ENCODE measurements at regions not wholly inside any gene's neighbourhood (a gene's known extent, or its start where the extent isn't known, plus 50 kb on each side); places are given as distances from the start of the nearest gene placed in this dataset.
"Not testable (repeated sequence)": the region's sequence is repeated elsewhere in the genome, so short reads cannot be mapped to it uniquely, and the experiment has no call there.

DNA sequence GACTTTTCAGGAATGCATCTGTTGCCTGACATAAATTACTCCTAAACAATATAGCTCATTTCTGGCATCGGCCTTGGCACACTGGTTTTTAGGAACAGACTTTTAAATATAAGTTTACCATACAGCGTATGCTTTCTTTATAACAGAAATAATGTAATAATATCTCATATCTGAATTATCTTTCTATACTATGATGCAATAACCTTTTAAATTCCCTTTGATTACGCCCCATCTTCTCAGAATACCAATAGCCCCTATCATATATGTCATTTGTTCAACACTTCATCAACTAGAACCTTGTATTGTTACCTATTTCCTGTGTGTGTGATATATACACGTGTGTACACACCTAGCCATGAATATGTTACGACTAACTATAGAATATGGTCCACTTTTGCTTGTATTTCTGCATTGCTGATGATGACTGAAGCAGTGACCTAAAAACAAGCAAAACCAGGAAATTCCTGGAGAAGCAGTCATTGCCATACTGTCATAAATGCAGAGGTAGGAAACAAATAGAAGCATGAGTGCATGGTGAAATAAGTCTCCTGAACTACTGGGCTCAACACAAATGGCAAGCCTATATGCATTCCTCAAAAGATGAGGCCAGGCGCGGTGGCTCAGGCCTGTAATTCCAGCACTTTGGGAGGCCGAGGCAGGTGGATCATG, 618.4 kb upstream of the NRP1 start:
- no peak for DNase-seq

DNA sequence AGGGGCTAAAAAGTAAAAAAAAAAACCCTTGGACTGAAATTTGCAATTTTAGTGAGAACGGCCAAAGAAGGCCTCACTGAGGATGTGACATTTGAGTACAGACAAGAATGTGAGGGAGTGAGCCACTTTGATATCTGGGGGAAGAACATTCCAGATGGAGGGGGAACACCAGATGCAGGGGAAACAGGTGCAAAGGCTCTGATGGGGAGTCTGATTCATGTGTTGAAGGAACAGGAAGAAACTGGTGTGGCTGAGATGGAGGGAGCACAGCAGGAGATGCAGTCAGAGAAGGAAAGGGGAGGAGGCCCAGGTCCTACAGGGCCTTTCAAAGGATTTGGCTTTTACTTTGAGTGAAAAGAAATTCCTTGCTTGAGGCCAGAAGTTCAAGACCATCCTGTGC, 615.7 kb upstream of the NRP1 start:
- no peak for DNase-seq

DNA sequence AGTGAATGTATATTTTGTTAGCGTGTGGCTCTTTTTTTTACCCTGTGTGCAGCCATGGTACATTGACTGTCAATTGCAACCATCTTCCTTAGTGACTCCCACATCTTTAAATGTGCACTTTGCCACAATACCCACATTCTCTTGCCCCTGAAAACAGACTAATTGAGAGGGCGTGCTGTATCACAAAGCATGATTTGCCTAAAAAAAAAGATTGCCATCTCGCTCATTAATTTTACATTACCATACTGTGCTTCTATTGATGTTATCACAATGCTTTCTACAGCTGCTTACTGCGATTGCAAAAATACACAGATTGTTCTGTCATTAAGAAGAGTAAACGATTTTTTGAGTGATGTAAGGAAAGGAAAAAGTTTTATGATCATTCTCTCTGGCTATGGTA, 613.1 kb upstream of the NRP1 start:
- DNase-seq: no peak

DNA sequence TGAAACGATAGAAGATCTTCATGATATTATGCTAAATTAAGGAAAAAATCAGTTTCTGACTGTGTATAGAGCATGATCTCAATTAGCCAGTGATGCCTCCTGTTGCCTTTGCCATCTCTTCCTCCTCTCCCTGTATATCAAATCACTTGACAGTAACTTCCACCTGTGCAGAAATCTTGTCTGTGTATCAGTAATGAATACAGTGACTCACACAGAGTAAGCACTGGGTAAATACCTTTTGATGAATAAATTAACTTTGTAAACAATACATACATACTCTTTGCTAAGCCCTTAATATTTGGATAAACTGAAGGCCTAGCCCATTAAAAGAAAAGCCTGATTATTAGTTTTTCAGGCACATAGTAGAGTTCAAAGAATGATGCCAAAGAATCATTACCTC, 610.6 kb upstream of the NRP1 start:
- no peak for DNase-seq

DNA sequence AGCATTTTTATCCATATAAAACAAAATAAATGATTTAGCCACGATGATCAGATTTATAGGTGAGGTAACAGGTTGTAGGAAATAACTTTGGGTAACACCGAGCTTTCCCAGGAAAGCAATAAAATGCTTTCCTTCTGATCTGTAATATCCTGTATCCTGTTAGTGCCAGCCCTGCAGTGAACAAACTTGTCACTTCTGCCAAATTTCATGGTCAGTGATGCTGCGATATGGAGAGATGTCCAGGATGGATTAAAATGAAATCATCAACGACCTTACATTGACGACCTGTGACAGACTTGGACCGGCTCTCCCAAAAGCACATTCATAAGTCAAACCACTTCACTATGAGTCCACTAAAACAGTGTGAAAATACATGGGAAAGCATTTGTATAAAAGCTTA, 608.0 kb upstream of the NRP1 start:
- DNase-seq: no peak

DNA sequence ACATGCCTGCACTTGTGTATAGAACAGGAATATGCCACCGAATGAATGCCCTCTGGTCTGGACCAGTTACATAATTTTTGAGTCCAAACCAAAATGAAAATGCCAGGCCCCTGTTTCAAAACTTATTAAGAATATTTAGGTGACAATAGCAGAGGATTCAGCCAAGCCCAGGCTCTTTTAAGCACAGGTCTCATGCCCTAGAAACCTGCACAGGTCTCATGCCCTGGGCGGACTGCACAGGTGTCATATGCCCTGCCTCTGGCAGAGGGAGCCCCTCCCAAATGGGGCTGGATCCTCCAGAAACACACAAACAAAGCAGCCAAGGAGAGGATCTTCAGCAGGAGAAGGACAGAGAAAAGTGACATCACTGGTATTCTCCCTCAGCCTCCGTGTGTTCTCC, 605.4 kb upstream of the NRP1 start:
- DNase-seq: no peak

DNA sequence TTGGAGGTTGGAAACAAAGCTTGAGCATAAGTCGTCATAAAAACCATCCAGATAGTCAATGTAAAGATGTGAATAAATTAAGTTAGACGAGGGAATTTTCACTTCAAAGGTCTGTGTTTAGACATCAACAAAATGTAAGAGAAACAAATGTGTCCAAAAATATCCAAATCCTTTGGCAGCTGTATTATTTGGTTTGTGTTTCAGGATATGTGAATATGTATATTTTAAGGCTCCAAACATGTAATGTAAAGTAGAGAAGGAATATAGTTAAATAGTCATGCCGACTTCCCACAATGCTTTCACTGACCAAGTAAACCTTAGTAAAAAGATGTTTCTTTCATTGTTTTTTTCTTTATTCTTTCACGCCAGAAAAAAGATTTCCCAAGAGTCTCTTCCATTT, 604.9 kb upstream of the NRP1 start:
- no peak for DNase-seq

DNA sequence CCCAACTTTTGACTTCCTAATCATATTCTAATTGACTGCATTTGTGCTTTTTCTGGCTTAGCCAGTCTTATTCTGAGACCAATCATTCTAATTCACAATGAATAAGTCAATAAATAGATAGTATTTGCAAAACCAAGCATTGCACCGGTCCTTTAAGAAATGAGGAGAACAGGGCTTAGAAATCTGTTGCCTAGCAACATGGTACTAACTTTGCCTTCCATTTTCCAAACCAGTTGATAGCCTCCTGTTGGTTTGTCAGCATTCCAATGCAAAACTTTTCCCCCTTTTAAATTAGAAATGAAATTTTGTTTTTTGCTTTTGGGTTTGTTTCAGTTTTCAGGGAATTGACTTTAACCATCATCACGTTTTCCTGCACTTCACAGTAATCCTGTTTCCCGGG, 603.5 kb upstream of the NRP1 start:
- no peak for DNase-seq

DNA sequence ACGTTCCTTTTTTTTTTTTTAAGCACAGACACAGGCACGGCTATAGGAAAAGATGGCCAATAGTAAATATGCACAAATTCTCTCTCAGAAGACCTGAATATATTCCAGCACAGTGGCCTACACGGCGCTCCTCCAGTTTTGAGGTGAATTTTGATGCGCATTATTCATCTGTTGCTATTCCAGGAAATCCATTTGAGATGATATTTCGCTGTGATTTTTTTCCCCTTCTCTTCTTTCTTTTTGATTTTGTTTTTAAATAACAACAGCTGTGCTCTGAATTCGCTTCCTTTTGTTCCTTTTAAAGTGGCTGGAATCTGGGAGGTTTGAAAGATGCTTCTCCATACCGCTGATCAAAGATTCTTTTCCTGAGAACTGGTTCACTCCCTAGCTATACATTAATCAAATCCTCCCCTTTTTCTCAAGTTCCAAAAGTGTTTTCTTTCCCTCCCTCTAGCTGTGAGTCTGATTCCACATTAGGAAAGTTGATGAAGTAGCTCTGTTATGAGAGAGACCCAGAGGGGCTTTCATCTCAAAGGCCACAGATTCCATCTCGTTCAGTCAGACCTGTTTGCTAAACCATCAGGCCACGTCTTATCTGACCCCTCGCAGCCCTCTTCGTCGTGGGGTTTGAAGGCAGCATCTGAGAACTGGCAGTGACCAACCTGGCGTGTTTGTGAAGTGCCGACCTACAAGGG, 602.7 kb upstream of the NRP1 start:
- DNase-seq: no peak

DNA sequence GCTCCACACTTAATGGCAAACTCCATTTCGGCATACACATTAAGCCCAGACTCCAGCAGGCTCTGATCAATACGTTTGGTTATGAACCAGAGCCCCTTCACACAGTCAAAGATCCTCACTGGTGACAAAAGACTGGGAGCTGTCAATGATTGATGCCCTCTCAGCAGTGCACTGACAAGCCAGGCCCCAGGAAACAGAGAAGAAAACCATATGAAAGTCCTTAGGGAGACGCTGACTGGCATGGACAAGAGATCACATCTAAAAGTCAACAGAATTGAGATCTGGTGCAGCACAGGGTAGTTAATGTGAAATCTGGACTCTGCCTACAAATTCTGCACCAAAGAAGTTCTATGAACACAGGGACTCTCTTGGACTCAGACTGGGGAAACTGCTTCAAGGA, 600.9 kb upstream of the NRP1 start:
- no peak for DNase-seq

DNA sequence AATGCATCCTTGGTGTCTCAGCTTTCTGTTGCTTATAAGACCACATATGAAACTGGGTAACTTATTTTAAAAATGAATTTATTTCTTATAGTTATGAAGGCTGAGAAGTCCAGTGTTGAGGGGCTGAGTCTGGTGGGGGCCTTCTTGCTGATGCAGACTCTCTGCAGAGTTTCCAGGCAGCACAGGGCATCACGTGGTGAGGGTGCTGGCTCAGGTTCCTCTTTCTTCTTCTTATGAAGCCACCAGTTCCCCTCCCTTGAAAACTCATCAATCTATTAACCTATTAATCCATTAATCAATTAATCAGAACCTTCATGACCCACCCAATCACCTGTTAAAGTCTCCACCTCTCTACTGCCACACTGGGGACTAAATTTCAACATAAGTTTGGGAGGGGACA, 595.6 kb upstream of the NRP1 start:
- no peak for DNase-seq

DNA sequence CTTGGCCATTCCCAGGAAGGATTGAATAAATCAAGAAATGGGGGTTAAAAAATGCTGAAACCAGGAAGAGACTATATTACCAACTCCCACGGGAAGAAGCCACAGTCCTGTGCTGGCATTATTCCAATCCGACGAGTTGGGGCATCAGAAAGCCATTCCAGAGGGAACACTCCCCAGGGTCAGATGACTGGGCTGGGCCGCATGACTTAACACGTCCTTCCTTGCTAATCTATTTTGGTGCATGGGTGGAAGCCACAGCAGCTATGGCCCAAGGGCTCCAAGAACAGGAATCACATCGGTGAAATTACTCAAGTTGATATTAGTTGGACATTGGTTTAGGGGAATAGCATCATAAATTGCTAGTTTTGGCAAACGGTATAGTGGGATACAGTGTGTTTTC, 592.9 kb upstream of the NRP1 start:
- no peak for DNase-seq

DNA sequence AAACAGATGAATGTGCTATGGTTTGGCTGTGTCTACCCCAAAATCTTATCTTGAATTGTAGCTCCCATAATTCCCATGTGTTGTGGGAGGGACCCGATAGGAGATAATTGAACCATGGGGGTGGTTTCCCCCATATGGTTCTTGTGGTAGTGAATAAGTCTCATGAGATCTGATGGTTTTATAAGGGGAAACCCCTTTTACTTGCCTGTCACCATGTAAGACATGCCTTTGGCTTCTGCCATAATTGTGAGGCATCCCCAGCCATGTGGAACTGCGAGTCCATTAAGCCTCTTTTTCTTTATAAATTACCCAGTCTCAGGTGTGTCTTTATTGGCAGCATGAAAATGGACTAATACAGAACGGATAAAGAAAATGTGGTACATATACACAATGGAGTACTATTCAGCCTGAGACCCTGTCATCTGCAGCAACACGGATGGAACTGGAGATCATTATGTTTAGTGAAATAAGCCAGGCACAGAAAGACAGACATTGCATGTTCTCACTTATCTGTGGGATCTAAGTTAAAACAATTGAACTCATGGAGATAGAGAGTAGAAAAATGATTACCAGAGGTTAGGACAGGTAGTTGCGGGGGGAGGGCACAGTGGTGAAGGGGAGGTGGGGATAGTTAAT, 587.6 kb upstream of the NRP1 start:
- no peak for DNase-seq

DNA sequence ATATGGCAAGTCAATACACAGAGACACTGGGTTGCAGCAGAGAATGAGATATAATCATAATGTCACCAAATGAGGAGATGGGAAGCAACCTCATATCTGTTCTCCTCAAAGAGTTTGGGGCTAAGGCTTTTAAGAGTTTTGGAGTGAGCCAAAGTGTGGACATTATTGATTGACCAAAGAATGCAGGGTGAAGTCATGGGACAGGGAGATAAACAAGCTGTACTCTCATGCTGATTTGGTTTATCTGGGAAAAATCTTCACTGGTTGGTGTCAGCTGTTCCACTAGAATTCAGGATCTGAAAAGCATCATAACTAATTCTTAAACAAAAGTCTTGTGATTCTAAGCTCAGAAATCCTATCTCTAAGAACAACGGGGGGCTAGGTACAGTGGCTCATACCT, 585.9 kb upstream of the NRP1 start:
- DNase-seq: no peak

DNA sequence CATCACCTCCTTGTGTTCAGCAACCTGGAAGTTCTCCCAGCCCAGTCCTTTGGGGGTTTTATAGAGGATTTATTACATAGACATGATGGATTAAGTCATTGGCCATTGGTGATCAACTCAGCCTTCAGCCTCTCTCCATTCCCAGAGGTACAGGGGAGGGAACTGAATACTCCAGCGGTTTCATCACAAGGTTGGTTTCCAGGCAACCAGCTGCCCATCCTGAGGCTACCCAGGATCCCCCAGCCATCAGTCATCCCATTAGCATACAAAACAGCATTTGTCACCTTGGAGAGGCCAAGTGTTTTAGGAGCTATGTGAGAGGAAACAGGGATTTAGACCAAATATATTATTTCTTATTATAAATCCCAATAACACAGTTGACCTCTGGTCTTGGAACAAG, 584.8 kb upstream of the NRP1 start:
- DNase-seq: no peak

DNA sequence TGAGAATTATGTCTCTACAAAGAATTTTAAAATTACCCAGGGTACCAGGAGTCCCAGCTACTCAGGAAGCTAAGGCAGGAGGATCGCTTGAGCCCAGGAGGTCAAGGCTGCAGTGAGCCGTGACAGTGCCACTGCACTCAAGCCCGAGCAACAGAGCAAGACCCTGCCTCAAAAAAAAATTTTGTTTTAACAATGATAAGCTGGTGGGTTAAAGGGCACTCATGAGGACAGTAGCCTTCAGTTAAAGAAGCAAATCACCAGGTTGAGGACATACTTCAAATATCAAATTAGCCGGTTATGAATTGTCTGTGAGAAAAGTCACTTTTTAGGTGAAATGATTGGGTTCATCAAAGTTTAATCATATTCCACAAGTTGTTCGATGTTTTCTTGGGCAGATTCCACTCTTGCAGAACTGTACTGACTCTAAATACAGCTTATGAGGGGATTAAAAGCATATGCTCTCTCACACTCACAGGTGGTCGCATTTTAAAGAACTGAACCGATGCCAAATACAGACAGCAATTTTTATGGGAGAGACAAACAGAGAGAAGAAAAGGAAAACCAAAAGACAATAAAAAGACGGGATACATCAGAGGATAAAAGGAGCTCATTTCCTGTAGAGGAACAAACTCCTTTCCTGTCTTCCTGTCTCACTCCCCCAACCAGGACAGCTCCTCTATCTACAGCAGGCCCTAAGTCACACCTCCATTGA, 582.8 kb upstream of the NRP1 start:
- DNase-seq: no peak

DNA sequence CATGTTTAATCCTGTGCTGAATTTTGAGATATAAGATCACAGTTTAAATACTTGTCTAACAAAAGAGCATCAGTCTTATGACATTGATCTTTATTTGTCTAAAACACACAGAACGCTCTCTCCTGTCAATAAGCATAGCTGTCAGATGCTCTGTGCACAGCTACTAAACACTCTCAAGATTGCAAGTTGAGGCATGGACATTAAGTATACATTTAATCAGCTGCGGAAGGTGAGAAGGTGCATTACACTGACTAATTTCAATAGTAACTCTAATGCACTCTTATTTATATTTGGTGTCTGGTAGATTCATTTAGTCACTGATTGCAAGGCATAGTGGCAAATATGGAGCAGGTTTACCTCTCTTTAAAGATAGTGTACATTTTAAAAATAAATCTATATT, 580.3 kb upstream of the NRP1 start:
- DNase-seq: no peak

DNA sequence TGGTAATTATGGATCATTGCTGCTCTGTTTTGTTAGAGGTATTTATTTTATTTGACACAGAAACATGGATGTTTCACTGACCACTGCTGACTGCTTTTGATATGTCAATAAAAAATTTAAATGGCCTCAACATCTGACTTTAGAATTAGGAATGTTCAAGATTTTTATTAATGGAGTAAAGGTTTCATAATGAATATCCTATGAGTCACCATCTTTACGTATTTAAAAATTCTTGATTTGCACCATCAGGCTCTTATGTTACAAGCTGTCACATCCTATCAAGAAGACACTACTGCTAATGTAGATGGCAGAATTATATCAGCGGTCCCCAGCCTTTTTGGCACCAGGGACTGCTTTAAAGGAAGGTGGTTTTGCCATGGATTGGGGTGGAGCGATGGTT, 578.7 kb upstream of the NRP1 start:
- DNase-seq: no peak

DNA sequence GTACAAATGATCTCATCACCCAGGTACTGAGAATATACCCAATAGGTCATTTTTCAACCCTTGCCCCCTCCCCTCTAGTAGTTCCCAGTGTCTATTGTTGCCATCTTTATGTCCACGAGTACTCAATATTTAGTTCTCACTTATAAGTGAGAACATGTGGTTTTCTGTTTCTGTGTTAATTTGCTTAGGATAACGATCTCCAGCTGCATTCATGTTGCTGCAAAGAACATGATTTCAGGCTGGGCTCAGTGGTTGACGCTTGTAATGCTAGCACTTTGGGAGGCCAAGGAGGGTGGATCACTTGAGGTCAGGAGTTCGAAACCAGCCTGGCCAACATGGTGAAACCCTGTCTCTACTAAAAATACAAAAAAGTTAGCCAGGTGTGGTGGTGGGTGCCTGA, 575.0 kb upstream of the NRP1 start:
- DNase-seq: not testable (repeated sequence)

DNA sequence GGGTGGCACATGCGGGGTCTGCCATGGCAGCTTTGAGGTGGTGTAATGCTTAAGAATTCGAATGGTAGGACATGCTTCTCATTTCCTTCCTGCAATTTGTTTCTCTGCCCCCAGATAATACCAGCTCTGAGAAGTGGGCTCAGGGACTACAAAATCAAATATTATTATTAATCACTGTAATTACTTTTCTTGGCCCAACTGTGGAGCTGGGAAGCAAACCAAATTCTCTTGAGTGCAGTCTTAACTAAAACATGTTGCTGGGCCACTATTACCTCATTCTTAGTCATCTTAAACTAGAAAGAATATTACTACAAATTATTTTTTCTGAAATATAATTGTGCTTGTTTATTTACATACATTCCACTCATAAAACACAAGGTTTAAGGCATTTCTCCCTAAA, 566.7 kb upstream of the NRP1 start:
- no peak for DNase-seq

DNA sequence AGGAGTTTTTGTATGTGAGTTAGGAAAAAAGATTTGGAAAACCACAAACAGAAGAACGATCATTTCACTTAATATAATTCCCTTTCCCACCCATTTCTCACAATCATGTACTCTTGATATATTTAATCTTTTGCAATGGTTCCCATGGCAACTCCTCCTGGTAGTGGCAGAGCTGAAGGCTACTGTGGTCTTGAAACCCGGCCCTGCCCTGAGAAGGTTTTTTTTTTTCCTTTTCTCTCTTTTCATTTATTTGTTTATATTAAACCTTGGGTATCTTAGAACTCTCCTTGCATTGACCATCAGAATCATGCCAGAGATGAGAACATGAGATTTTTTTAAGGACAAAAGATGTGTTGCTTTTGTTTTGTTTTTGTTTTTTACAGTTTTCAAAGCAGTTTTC, 566.1 kb upstream of the NRP1 start:
- no peak for DNase-seq

DNA sequence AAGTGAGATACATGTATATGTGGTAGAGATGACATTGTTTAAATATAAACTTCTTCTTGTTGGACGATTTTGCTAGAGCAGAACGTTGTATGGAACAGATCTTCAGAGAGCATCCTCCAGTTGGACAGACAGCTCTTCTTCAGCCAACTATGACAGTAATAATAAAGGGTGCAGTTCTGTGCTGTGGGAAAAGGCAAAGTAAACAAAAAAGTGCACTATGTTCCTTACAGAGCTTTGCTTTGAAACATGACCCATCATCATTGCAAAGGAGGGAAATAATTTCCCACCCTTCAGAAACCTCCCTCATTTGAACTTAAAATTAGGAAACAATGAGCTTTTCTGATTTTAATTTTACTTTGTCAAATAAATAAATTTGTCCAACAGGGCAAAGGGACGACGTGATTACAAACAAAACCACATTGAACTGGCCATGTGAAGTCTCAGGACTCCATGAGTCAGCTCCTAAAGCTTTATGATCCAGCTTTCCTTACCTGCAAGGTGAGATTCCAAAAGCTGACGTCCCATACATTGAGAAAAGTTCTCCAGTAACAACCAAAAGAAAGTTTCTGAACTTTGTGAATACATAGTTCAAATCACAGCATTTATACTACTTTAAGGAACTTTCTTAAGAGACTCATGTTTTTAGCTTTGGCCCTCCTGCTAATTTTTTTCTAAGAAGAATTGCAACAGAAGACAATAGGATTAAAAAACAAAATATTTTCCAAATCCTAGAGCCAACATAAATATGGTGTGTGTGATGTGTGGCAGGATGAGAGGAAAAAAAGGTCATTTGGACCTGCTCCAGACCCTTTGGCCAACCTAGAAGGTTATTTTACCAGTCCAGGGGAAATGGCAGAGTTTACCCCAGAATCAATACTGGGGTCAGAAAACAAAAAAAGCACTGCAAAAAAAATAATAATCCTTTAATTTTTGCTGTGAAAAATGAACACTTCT, 565.4 kb upstream of the NRP1 start:
- DNase-seq: no peak

DNA sequence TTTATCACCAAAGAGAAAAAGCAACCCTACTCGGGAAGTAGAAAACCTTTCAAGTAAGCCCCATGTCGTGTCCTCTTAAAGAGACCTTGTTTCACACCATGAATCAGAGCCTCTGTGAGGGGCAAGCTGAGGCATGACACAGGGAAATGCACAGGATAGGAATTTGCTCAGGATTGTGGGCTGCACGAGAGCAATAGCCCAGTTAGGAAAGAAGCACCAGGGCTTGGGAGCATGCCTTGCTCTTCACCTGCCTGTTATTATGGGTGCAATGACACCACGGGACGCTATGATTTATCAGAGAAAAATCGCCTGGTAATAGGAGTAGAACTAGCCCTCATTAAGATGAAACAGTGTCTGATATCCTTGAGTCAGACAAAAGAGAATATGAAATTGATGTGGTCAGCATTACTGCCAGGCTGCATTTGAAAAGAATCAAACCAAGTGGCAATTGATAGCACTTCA, 562.9 kb upstream of the NRP1 start:
- DNase-seq: no peak
